ENCODE measurements at regions not wholly inside any gene's neighbourhood (a gene's known extent, or its start where the extent isn't known, plus 50 kb on each side); places are given as distances from the start of the nearest gene placed in this dataset.

GRCh38 chr12:58349161-58349560, 407.8 kb downstream of the ATP23 start:
- TF ChIP-seq, protein P1, sequence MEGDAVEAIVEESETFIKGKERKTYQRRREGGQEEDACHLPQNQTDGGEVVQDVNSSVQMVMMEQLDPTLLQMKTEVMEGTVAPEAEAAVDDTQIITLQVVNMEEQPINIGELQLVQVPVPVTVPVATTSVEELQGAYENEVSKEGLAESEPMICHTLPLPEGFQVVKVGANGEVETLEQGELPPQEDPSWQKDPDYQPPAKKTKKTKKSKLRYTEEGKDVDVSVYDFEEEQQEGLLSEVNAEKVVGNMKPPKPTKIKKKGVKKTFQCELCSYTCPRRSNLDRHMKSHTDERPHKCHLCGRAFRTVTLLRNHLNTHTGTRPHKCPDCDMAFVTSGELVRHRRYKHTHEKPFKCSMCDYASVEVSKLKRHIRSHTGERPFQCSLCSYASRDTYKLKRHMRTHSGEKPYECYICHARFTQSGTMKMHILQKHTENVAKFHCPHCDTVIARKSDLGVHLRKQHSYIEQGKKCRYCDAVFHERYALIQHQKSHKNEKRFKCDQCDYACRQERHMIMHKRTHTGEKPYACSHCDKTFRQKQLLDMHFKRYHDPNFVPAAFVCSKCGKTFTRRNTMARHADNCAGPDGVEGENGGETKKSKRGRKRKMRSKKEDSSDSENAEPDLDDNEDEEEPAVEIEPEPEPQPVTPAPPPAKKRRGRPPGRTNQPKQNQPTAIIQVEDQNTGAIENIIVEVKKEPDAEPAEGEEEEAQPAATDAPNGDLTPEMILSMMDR (conservative IDR thresholded peaks at IDR 0.05): no peak
- TF ChIP-seq ZFX (IDR thresholded peaks at IDR 0.05): no peak

Data from C4-2B (cell line).